GDM1 (cell line): ENCODE measurements at regions not wholly inside any gene's neighbourhood (a gene's known extent, or its start where the extent isn't known, plus 50 kb on each side); places are given as distances from the start of the nearest gene placed in this dataset.
A peak's percentile ranks its signal among the peaks of the same experiment; 100 is the strongest.

Experiments
- DNase-seq: peaks from one replicate; lab custom pipeline; 2025; lab: John Stamatoyannopoulos, UW

GRCh38 chr15:68871507-68871906, 50.8 kb upstream of the ANP32A start:
- DNase-seq, result no peak

- no peak for DNase-seq
Measured at GRCh38 chr15:68874788-68875187, 54.1 kb upstream of the ANP32A start.

GRCh38 chr15:68875377-68876116, 54.8 kb upstream of the SPESP1 start:
- DNase-seq, result peak; percentile 66

- DNase-seq, result no peak
Measured at GRCh38 chr15:68877626-68878025, 52.7 kb upstream of the SPESP1 start.

GRCh38 chr15:68880382-68880781, 49.9 kb upstream of the SPESP1 start:
- no peak for DNase-seq
